ENCODE measurements at regions not wholly inside any gene's neighbourhood (a gene's known extent, or its start where the extent isn't known, plus 50 kb on each side); places are given as distances from the start of the nearest gene placed in this dataset.

- Mint-ChIP-seq H3K36me3 (peaks cover 7% of the 10 kb centered on the region; the same call in 1 of the 2 replicates), H3K27me3 (ENCODE audit: low read depth) (no peaks in the 10 kb centered on the region), H3K4me3 (no peak overlapping the region), H3K4me1 (peaks cover 14% of the 10 kb centered on the region), H3K27ac (no peak overlapping the region), H3K9me3 (peaks cover 29% of the 10 kb centered on the region)
- TF ChIP-seq ATF3 (CRISPR knock-in tag; conservative IDR thresholded peaks at IDR 0.05): no peak
- TF ChIP-seq ZNF219 (CRISPR knock-in tag; IDR thresholded peaks at IDR 0.05; ENCODE audit: borderline replicate concordance): no peak
- TF ChIP-seq ETV6 (CRISPR knock-in tag; IDR thresholded peaks at IDR 0.05): no peak
- TF ChIP-seq TEAD1 (CRISPR knock-in tag; IDR thresholded peaks at IDR 0.05): no peak
- no peak for TF ChIP-seq ZBTB43 (CRISPR knock-in tag; IDR thresholded peaks at IDR 0.05)
- TF ChIP-seq AFF4 (CRISPR knock-in tag; IDR thresholded peaks at IDR 0.05; ENCODE audit: borderline replicate concordance): no peak
- no peak for TF ChIP-seq ATF6 (CRISPR knock-in tag; IDR thresholded peaks at IDR 0.05)
- TF ChIP-seq ELF4 (CRISPR knock-in tag; IDR thresholded peaks at IDR 0.05; ENCODE audit: low read depth): no peak
- TF ChIP-seq PRDM15 (CRISPR knock-in tag; IDR thresholded peaks at IDR 0.05): no peak
- no peak for TF ChIP-seq MLX (CRISPR knock-in tag; IDR thresholded peaks at IDR 0.05)
- TF ChIP-seq OVOL2 (CRISPR knock-in tag; IDR thresholded peaks at IDR 0.05; ENCODE audit: borderline replicate concordance): no peak
- TF ChIP-seq FOXP4 (CRISPR knock-in tag; IDR thresholded peaks at IDR 0.05): no peak
- TF ChIP-seq NFYB (CRISPR knock-in tag; conservative IDR thresholded peaks at IDR 0.05; ENCODE audit: low read depth): no peak
- no peak for TF ChIP-seq EMX1 (CRISPR knock-in tag; IDR thresholded peaks at IDR 0.05)
- TF ChIP-seq TP53 (CRISPR knock-in tag; IDR thresholded peaks at IDR 0.05): no peak
- TF ChIP-seq FOXK1 (CRISPR knock-in tag; IDR thresholded peaks at IDR 0.05): no peak
- DNase-seq (ENCODE audit: low spot score) (no peak), ATAC-seq (no peak)
- CTCF ChIA-PET: no interaction called here
- POLR2A ChIA-PET: no interaction called here
These were observed 108.9 kb upstream of the ADAMTS3 start for GRCh38 chr4:72677886-72678285.

Measured in WTC11 (cell line).